NCI-H128 (cell line): ENCODE measurements at regions not wholly inside any gene's neighbourhood (a gene's known extent, or its start where the extent isn't known, plus 50 kb on each side); places are given as distances from the start of the nearest gene placed in this dataset.
"Not testable (repeated sequence)": the region's sequence is repeated elsewhere in the genome, so short reads cannot be mapped to it uniquely, and the experiment has no call there.

ENCODE experiments used
- DNase-seq: peaks from one replicate; lab custom pipeline; 2025; ENCODE audit not compliant: unreplicated experiment; lab: John Stamatoyannopoulos, UW

DNA sequence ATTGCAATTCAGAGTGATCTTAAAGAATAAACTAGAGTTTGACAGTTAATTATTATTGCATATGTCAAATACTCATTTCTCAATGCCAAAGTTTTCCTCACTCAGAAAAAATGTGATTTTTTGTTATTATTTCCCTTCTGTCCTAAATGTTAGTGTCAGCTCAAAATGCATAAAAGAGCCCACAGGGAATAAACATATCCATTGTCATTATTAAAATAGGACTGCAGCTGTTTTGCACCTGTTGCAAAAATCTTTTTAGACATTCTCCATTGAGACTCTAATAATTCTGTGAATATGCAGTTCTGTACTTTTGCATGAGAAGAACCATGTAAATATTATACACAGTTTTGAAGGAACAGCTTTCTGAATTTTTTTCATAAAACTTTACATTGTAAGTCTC is 540.0 kb upstream of the SLC39A10 start:
- DNase-seq: no peak

DNA sequence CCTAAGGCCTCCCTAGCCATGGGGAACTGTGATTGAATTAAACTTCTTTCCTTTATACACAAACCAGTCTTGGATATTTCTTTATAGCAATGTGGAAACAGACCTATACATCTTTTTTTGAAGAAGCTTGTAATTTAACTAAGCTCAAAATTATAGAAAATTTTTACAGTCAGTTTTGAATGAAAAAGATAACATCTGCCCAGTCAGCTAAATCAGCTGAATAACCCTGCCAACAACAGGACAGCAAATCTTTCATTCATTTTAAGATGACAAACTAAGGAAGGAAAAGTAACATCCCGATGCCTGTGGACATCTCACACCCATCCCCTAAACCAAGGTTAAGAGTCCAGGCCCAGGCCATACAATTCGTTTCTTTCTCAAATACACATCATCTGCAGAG is 541.3 kb upstream of the SLC39A10 start:
- no peak for DNase-seq

DNA sequence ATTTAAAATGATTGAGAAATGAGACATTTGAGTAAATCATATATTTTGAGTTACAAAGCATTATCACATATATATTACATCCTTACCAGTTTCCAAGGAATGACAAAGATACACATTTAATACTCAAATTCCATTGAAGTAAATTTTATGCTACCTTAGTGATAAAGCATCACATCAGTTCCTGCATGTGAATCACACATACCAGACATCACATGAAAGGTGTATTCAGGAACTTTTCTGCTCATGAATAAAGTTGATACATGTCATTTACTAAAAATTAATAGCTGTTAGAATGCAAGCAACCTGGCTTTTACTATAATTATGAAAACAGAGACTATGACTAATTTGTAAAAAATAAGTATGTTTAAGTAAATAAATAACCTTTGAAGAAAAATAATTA is 548.8 kb upstream of the SLC39A10 start:
- no peak for DNase-seq

DNA sequence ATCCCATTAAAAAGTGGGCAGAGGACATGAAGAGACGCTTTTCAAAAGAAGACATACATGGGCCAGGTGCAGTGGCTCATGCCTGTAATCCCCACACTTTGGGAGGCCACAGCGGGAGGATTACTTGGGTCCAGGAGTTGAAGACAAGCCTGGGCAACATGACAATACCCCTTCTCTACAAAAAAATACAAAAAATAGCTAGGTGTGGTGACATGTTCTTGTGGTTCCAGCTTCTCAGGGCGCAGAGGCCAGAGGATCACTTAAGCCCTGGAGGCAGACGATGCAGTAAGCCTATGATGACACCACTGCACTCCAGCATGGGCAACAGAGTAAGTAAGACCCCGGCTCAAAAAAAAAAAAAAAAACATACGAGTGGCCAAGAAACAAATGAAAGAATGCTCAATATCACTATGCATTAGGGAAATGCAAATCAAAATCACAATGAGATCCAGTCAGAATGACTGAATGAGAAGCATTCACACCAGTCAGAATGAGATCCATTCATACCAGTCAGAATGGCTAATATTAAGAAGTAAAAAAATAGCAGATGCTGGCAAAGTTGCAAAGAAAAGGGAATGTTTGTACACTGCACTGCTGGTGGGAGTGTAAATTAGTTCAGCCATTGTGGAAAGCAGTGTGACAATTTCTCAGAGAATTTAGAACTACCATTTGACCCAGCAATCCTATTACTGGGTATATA is 550.2 kb upstream of the SLC39A10 start:
- DNase-seq: no peak

DNA sequence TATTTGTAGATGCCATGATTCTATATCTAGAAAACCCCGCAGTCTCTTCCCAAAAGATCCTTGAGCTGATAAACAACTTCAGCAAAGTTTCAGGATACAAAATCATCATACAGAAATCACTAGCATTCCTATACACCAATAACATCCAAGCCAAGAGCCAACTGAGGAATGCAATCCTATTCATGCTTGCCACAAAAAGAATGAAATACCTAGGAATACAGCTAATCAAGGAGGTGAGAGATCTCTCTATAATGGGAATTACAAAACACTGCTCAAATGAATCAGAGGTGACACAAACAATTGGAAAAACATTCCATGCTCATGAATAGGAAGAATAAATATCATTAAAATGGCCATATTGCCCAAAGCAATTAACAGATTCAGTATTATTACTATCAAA is 551.4 kb upstream of the SLC39A10 start:
- DNase-seq: no peak

DNA sequence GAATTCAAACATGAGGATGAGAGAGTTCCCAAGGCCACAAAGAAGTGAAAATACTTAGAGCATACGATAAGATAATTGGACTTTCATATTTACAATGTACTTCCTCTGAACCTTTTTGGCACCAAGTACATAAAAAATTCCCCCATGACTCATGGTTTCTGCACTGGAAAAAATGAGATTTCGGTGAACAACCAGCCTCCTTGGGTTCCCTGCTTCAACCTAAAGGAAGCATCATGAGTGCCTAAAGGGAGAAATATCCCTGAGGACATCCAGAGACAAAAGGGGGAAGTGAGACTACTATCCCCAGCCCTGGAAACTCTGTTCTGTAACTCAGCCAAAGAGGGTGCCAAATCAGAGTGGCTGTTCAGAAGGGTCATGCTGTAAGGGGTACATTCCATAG is 562.7 kb upstream of the SLC39A10 start:
- DNase-seq: no peak

DNA sequence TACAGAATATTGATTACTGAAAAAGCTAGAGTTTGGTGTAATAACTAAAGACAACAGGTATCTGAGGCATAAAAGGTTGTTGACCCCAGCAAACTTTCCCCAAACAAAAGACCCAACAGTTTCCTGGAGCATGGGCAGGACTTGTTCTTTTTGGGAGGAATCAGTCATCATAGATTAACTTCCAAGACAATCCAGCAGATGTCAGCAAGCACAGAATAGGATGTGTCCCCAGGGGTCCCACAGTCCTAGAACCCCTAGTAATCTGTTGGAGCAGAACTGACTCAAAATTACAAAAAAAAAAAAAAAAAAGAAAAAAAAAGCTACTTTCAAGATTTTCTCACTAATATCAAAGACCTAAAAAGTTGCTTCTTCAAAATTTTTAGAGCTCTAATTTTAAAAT is 564.7 kb upstream of the SLC39A10 start:
- no peak for DNase-seq

DNA sequence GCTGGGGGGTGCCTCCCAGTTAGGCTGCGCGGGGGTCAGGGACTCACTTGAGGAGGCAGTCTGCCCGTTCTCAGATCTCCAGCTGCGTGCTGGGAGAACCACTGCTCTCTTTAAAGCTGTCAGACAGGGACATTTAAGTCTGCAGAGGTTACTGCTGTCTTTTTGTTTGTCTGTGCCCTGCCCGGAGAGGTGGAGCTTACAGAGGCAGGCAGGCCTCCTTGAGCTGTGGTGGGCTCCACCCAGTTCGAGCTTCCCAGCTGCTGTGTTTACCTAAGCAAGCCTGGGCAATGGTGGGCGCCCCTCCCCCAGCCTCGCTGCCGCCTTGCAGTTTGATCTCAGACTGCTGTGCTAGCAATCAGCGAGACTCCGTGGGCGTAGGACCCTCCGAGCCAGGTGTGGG is 584.2 kb upstream of the SLC39A10 start:
- DNase-seq: not testable (repeated sequence)

DNA sequence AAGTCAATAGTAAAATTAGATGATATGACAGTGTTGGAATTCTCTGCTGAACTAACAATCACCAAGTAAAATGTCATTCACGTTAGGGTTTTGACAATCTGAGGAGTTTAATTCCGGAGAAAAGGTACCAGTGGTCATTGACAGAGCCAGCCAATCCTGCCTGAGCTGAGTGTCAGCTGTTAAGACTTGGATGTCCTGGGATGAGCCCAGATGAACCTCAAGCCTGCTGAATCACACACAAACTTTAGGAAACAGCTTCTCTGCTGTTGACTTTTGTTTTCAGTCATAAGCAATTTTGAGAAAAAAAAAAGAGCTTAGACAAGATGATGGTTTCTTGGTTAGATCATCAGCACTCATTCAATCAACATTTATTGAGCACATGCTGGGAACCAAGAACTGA is 600.0 kb upstream of the SLC39A10 start:
- no peak for DNase-seq

DNA sequence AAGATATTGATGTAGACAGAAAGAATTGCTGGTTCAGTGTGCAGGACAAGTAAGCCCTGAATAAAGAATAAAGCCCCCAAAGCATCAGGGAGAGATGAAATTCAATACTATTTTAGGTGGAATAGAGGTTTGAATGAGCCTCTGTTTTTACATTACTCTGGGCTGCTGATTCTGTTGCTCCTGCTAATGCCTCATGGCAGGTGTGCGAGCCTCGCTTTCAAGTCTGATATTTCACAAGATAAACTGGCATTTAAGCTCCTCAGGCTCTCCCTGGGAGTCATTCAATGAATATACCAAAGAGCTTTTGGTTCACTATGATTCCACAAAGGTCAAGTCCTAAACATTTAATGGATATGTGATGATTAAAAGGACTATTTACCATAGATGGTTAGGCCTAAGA is 601.0 kb upstream of the SLC39A10 start:
- no peak for DNase-seq

DNA sequence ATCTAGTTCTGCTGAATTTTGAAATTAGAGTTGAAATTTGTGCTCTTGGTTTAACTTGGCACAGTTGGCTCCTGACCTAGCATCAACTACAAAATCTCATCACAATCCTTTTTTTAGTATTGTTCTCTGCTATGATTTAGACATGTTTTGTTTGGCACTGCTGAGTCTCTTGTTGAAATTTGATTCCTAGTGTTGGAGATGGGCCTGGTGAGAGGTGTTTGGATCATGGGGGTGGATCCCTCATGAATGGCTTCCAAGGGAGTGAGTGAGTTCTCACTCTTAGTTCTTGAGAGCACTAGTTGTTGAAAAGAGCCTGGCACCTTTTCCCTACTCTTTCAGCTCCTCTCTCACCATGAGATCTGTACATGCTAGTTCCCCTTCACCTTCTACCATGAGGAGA is 605.6 kb upstream of the SLC39A10 start:
- no peak for DNase-seq

DNA sequence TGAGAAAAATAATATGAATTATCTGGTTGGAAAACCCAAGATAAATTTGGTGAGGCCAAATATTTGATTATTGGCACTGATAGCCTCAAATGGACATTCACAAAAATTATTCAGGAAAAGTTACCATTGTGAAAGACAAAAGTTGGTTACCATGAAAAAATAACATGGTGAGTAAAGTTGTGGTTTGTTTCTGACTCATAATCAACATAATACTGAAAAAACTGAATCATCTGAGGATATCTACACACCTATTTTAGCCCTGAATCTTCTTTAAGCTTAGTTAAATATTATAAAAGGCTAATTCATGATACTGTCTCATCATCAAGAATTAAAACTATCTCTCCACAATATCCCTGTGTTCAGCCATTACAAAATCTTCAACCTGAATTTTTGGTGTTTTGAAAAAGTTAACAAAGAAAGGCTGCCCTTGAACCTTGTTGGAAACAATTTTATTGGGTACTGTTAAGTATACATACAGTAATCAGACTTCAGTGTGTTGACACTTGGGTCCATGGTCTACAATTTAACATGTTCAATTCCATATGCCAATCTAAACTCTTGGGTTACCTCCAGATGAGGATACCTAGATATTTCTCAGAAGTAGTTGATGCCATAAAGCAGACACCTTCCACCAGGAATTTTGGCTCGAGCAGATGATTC is 607.5 kb upstream of the SLC39A10 start:
- DNase-seq: no peak

DNA sequence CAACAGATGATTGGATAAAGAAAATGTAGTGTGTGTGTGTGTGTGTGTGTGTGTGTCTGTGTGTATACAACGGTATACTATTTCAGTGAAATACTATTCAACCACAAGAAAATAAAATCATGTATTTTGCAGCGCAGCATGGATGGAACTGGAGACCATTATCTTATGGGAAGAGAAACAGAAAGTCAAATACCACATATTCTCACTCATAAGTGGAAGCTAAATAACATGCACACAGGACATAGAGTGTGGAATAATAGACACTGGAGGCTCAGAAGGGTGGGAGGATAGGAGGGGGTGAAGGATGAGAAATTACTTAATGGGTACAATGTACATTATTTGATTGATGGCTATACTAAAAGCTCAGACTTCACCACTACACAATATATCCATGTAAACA is 609.1 kb upstream of the SLC39A10 start:
- no peak for DNase-seq

DNA sequence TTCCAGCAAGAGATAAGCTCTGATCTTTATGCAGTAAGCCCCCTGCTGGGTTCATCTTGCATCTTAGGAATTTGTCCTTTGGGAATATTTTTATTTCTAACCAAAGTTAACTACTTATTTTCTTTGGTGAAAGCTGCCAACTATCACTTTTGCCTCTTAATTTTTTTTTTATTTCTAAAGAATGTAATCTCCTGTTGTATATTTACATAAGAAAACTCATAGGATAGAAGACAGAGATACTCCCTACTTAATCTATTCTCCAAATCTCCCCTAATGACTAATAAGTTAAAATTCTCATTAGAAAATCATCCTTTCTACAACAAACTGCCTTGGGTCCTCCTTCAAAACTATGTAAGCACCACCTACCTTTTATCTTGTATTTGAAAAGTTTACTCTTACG is 612.2 kb upstream of the SLC39A10 start:
- DNase-seq: no peak

DNA sequence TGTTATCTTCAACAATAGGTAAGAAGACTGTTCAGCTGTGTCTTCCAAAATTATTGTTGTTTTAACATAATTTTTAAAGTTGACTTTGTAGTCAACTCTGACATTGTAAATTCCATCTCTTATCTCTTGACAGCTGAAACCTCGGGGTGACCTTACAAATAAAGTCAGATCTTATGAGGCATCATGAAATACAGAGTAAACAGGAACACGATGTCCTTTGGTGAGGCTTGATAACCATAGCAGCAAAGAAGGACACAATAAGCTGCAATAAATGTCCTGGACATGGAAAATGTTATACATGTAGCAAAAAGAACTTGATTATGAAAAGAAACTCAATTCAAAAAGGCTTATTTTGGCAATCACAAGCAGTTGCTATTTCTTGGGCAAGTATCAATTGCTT is 618.9 kb upstream of the SLC39A10 start:
- no peak for DNase-seq

DNA sequence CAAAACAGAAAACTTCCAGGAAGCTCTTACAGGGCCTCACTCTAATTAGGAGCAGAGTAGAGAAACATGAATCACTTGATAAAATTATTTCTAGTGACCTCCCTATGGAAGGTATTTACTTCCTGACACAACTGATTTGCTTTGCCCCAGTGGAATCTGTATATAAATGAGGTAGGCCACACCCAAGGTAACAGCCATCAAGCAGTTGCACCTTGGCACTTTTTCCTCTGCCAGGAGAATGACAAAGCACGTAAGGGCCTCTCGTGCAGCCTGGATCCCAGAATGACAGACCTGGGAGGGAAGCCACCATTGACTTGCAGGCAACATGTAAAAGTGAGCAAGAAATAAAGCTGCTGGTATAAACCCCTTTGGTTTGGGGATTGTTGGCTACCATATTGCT is 620.0 kb upstream of the SLC39A10 start:
- DNase-seq: no peak

DNA sequence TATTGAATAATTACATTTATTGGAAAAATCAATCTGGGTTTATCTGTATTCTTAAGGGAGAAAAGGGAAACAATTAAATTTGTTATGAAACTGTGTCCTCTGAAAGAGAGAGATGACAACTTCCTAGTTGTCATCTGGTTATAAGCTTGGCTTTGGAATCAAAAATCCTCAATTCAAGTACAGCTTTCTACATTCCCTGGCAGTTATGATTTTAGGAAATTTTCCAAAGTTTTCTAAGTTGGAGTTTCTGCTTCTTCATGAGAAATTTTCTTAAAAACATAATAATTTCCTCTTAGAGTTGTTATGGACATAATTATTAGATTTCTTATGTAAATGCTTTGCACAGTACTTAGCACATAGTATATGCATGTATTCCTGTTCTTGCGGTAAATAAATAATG is 625.6 kb upstream of the SLC39A10 start:
- DNase-seq: no peak

DNA sequence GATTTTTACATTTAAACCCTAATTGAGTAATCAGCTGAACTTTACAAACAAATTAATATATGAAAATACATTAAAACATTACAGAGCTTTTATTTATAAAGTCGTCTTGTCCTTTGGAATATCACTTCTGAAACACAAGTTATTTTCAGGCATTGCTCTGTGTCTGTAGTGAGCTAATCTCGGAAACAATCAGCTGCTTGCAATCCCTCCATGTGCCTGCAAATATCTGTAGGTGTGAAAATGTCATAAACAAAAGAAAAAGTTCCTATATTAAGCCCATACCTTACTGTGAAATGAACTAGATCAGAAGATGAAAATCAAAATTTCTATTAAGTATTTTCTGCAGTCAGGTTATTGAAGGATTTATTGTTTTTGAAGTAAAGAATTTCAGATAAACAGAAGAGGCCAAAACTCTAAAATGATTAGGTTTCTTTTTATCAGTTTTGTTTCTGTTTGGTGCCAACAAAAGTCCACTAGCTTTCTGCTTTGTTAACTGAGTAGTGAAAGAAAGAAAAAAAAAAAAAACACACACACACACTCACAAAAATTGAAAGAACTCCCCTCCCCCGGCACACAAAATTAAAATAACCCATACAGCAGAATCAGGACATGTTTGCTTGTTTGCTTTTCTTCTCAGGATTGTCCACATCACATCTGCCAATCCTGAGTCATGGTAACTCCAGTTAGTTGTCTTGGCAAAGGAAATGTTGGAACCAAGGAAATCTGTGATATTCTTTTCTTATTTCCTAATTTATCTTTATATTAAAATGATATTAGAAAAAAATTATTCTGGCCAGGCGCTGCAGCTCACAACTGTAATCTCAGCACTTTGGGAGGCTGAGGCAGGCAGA is 627.0 kb upstream of the SLC39A10 start:
- DNase-seq: no peak

DNA sequence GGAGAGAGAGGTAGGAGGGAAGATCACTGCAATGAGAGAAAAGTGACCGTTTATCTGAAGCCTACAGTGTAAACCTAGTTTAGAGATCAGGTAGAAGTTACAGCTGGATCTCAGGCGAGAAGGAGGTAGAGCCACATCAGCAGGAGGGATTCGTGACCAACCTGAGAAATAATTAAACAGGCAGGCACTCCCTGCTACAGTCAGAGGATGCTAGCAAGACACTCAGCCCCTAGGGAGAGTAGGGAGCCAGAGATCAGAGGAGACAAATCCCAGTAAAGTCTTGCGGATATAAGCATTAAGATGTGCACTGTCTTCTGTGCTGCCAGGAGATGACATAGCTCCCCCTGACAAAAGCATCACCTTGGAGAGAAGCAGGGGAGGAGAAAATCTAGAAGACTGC is 629.1 kb upstream of the SLC39A10 start:
- DNase-seq: no peak

DNA sequence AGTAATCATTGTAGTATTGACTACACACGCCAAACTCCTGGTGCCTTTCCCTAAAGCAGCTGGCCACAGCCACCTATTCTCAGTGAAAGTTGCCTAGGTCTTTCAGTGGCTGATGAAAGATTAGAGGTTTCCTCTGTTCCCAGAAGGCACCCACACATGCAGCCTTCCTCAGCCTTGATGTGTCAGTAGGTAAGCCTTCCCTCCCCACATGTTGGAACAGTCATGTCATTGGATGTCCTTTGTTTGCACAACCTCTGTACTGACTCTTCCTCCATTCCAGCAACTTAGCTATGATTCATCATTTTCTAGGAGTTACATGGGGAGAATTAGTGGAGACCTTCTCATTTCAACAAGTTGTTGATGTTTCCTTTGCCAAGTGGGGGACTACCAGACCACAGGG is 630.8 kb upstream of the SLC39A10 start:
- DNase-seq: no peak

DNA sequence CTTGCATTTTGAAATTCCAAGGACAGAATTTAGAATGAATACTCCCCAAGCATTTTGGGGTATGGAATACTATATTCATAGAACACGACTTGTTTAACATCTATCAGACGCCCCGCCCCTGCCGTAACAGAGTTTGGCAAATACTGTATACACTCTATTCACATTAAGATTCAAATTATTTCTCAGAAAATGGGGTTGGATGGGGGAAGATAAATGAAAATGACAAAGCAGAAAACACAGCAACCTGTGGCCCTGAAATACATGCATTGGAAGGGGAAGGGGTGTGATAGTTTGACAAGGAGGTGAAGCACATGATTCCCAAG is 634.6 kb upstream of the SLC39A10 start:
- no peak for DNase-seq
